SJCRH30 (cell line): ENCODE measurements at regions not wholly inside any gene's neighbourhood (a gene's known extent, or its start where the extent isn't known, plus 50 kb on each side); places are given as distances from the start of the nearest gene placed in this dataset.
A peak's percentile ranks its signal among the peaks of the same experiment; 100 is the strongest.

Experiments
- DNase-seq, 2 experiments: peaks; one replicate each; pipeline ENCODE4 v3.0.0-alpha.2; 2015 to 2020
- H3K27ac ChIP-seq: fragments of 250-450 bp; sonication (Bioruptor Pico); 2 replicates; pipeline ENCODE4 v1.5.1; 2020; ENCODE audit warnings: mild to moderate bottlenecking, moderate library complexity
- H3K27me3 ChIP-seq: fragments of 250-450 bp; sonication (Bioruptor Pico); 2 replicates; pipeline ENCODE4 v1.5.1; 2020; ENCODE audit warnings: mild to moderate bottlenecking, moderate library complexity
- H3K36me3 ChIP-seq: fragments of 250-450 bp; sonication (Bioruptor Pico); 2 replicates; pipeline ENCODE4 v1.5.1; 2020; ENCODE audit warnings: mild to moderate bottlenecking, moderate library complexity
- H3K4me1 ChIP-seq: fragments of 250-450 bp; sonication (Bioruptor Pico); 2 replicates; pipeline ENCODE4 v1.5.1; 2020; ENCODE audit warnings: mild to moderate bottlenecking, moderate library complexity
- H3K4me3 ChIP-seq: fragments of 250-450 bp; sonication (Bioruptor Pico); 2 replicates; pipeline ENCODE4 v1.5.1; 2020; ENCODE audit warnings: mild to moderate bottlenecking, moderate library complexity
- H3K9me3 ChIP-seq: fragments of 250-450 bp; sonication (Bioruptor Pico); replicated peaks from 2 replicates; pipeline ENCODE4 v1.5.1; 2020; ENCODE audit warnings: mild to moderate bottlenecking, moderate library complexity

GRCh38 chr20:39242614-39243013 is 280.5 kb downstream of the DHX35 start:
- no peaks in the 10 kb centered on the region for H3K4me1 ChIP-seq
- no peak overlapping the region for H3K4me3 ChIP-seq
- no peak for DNase-seq

DNA sequence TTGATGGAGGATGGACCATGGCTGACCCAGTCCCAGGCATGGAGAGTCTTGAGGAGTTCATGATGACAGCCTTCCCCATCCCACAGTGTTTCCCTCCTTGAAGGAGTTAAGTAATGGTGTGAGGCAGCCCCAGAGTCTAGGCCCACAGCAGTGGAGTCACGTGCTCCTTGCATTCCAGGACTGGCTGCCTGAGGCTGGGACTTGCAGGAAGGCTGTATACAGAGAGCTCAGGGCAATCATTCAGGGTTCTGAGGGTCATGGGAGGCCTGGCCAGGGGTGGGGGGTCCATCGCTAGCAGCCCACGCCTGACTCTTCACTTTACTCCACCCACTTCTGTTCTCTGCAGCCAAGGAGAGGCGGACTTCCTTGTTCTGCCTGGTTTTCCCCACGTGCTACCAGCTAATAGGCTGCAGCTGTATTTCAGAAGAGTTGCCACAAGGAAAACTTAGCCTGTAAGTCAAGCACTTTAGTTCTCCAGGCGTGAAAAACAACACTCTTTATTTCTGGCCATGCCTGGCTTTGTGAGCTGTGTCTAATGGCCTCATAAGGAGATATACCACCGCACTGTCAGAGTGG is 272.5 kb downstream of the DHX35 start:
- Histone ChIP-seq H3K27me3 (peaks cover 10% of the 10 kb centered on the region), H3K27ac (no peak overlapping the region), H3K36me3 (no peaks in the 10 kb centered on the region), H3K4me1 (no peaks in the 10 kb centered on the region), H3K4me3 (no peak overlapping the region), H3K9me3 (no peaks in the 10 kb centered on the region)
- DNase-seq = no peak

More at GRCh38 chr20:39242614-39243013, 280.5 kb downstream of the DHX35 start:
- Histone ChIP-seq H3K36me3 (no peaks in the 10 kb centered on the region), H3K9me3 (no peaks in the 10 kb centered on the region), H3K27me3 (no peaks in the 10 kb centered on the region), H3K27ac (no peak overlapping the region)

- Histone ChIP-seq H3K27ac (no peak overlapping the region), H3K27me3 (peaks cover 10% of the 10 kb centered on the region), H3K36me3 (no peaks in the 10 kb centered on the region), H3K4me1 (no peaks in the 10 kb centered on the region), H3K4me3 (no peak overlapping the region), H3K9me3 (no peaks in the 10 kb centered on the region)
- peak in 1 of 2 experiments; percentile 16 for DNase-seq
These were observed 271.6 kb downstream of the DHX35 start for GRCh38 chr20:39233755-39234154.

GRCh38 chr20:39227416-39227815 is 265.3 kb downstream of the DHX35 start:
- no peaks in the 10 kb centered on the region for H3K36me3 ChIP-seq
- DNase-seq = no peak
- no peaks in the 10 kb centered on the region for H3K9me3 ChIP-seq
- H3K27ac ChIP-seq = no peak overlapping the region
- H3K4me1 ChIP-seq = no peaks in the 10 kb centered on the region
- H3K4me3 ChIP-seq = no peak overlapping the region
- peaks cover 4% of the 10 kb centered on the region; the same call in 1 of the 2 replicates for H3K27me3 ChIP-seq

DNA sequence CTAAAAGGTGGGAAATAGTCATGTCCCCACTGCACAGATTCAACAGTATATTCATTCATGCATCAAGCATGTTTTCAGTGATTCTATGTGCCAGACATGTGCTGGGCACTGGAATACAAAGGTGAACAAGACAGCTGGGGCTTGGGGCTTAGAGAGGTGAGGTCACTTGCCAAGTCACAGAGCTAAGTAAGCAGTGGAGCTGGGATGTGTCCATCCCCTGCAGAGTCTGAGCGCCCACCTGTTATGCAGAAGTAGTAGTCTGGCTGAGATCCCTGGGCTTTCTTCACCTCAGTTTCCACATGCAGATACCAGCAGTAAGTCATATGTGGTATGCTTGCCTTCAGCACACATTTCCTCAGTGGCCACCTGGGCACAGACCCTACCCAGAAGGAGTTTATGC is 263.8 kb downstream of the DHX35 start:
- Histone ChIP-seq H3K4me1 (no peaks in the 10 kb centered on the region), H3K9me3 (no peaks in the 10 kb centered on the region), H3K4me3 (no peak overlapping the region), H3K27me3 (no peaks in the 10 kb centered on the region; the same call in 1 of the 2 replicates), H3K36me3 (no peaks in the 10 kb centered on the region), H3K27ac (no peak overlapping the region)
- no peak for DNase-seq

GRCh38 chr20:39225536-39225935 is 263.4 kb downstream of the DHX35 start:
- Histone ChIP-seq H3K27me3 (no peaks in the 10 kb centered on the region; the same call in 1 of the 2 replicates), H3K4me3 (no peak overlapping the region), H3K36me3 (no peaks in the 10 kb centered on the region)

DNA sequence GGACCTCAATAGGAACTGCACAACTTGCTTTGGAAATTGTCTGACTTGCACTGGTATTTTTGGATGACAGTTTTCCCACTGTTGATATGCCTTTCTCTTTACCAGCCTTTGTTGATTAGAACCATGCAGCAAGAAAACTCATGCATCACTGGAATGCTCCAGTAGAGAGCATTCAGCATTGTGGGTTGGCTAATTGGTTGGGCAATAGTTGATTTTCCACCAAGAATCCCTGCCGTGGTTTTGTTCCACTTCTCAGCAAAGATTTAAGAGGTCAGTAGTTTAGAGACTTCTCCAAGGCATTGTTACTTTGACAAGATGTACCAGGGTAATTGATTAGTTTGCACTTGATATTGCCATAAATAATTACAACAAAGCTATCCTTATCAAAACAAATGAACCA is 260.0 kb downstream of the DHX35 start:
- Histone ChIP-seq H3K27ac (no peak overlapping the region), H3K9me3 (no peaks in the 10 kb centered on the region), H3K4me3 (no peak overlapping the region), H3K27me3 (no peaks in the 10 kb centered on the region; the same call in 1 of the 2 replicates), H3K36me3 (no peaks in the 10 kb centered on the region), H3K4me1 (no peaks in the 10 kb centered on the region)
- no peak for DNase-seq

More at GRCh38 chr20:39225536-39225935, 263.4 kb downstream of the DHX35 start:
- Histone ChIP-seq H3K27ac (no peak overlapping the region), H3K9me3 (no peaks in the 10 kb centered on the region), H3K4me1 (no peaks in the 10 kb centered on the region)
- no peak for DNase-seq

DNA sequence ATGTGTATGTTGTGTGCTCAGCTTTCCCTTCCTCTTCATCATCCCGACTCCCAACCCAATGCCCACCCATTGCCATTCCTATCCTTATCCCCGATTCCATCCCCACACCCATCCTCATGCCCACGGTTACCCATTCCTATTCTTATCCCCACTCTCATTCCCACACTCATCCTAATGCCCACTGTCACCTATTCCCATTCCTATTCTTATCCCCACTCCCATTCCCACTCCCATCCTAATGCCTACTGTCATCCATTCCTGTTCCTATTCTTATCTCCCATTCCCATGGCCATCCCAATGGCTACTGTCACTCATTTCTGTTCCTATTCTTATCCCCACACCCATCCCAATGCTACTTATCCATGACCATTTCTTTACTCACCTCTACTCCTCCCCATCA is 254.1 kb downstream of the DHX35 start:
- H3K4me1 ChIP-seq = no peaks in the 10 kb centered on the region
- H3K4me3 ChIP-seq = no peak overlapping the region
- H3K36me3 ChIP-seq = no peaks in the 10 kb centered on the region
- no peaks in the 10 kb centered on the region; the same call in none of the 2 replicates for H3K27me3 ChIP-seq
- DNase-seq = no peak
- H3K27ac ChIP-seq = no peak overlapping the region
- H3K9me3 ChIP-seq = no peaks in the 10 kb centered on the region

GRCh38 chr20:39214828-39215227 is 252.7 kb downstream of the DHX35 start:
- H3K36me3 ChIP-seq = no peaks in the 10 kb centered on the region

GRCh38 chr20:39213476-39214145 is 251.5 kb downstream of the DHX35 start:
- H3K27me3 ChIP-seq = peaks cover 20% of the 10 kb centered on the region
- no peak for DNase-seq
- H3K4me3 ChIP-seq = no peak overlapping the region
- no peaks in the 10 kb centered on the region for H3K36me3 ChIP-seq
- H3K4me1 ChIP-seq = no peaks in the 10 kb centered on the region
- H3K9me3 ChIP-seq = no peaks in the 10 kb centered on the region
- no peak overlapping the region for H3K27ac ChIP-seq

More at GRCh38 chr20:39214828-39215227, 252.7 kb downstream of the DHX35 start:
- Histone ChIP-seq H3K27ac (no peak overlapping the region), H3K4me1 (no peaks in the 10 kb centered on the region), H3K27me3 (peaks cover 13% of the 10 kb centered on the region), H3K9me3 (no peaks in the 10 kb centered on the region), H3K4me3 (no peak overlapping the region)
- no peak for DNase-seq

GRCh38 chr20:39211060-39211748 is 249.1 kb downstream of the DHX35 start:
- no peak overlapping the region for H3K4me3 ChIP-seq
- no peaks in the 10 kb centered on the region for H3K9me3 ChIP-seq
- no peaks in the 10 kb centered on the region for H3K4me1 ChIP-seq
- H3K27me3 ChIP-seq = peaks cover 36% of the 10 kb centered on the region
- no peak for DNase-seq
- no peak overlapping the region for H3K27ac ChIP-seq
- H3K36me3 ChIP-seq = no peaks in the 10 kb centered on the region

DNA sequence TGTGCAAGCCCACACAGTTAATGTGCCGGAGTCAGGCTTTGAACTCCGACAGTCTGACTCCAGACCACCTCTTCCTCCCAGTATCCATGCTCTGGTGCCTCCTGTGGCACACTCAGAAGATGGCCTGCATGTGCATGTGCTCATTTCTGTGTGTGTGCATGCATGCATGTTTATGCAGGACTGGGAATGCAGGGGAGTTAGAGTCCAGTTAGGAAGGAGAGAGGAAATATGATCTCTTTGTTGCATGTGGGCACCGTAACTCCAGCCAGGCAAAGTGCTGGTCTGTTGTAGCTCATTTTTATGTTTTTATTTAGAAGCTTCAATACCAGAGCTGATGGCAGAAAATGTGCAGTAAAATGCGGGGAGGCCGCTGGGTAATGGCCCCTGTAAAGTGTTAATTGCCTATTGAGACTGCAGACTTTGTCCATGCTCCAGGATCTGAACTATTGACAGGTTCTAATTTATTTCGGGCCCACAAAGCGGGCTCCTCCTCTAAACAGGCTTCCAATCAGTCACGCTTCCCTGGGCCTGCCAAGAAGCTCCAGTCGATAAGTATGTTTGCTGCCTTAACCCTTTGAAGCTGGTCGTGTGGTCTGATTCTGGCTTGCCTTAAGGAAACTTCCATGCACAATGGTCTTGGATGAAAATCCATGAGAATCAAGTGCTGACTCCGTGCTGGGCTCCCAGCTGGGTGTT is 248.3 kb downstream of the DHX35 start:
- H3K27ac ChIP-seq = no peak overlapping the region
- no peaks in the 10 kb centered on the region for H3K36me3 ChIP-seq
- H3K4me3 ChIP-seq = no peak overlapping the region

GRCh38 chr20:39206899-39207564 is 244.9 kb downstream of the DHX35 start:
- Histone ChIP-seq H3K27ac (no peak overlapping the region), H3K27me3 (peaks cover 36% of the 10 kb centered on the region), H3K4me1 (no peaks in the 10 kb centered on the region)

More for the DNA sequence above, 248.3 kb downstream of the DHX35 start:
- DNase-seq = no peak
- Histone ChIP-seq H3K27me3 (peaks cover 36% of the 10 kb centered on the region), H3K9me3 (no peaks in the 10 kb centered on the region), H3K4me1 (no peaks in the 10 kb centered on the region)

DNA sequence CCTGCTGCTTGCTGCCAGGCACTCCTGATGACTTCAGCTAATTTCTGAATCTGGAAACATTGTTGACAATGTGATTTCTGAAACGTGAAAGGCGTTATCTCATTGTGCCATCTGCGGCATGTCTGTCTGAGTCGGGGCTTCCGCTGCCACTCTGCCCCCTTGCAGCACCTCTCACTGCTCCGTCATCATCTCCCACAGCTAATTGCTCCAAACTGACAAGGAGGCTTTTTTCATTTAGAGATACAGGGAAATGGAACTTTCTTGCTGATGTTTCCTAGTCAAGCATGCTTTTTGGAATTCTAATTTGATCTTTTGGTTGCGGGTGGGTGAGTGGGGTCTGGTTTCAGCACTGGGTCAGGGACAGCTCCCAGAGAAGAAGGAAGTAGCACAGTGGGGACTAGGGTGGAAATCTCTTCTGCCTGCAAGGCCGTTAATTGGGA is 233.5 kb downstream of the DHX35 start:
- Histone ChIP-seq H3K9me3 (0 out of 2 replicates have a peak, but pooled peaks cover 4% of the 10 kb centered on the region), H3K36me3 (no peaks in the 10 kb centered on the region), H3K27me3 (peaks cover 9% of the 10 kb centered on the region), H3K27ac (no peak overlapping the region), H3K4me1 (no peaks in the 10 kb centered on the region), H3K4me3 (no peak overlapping the region)
- DNase-seq = peak; percentile 33 to 56

More at GRCh38 chr20:39206899-39207564, 244.9 kb downstream of the DHX35 start:
- DNase-seq = no peak
- Histone ChIP-seq H3K36me3 (no peaks in the 10 kb centered on the region), H3K4me3 (no peak overlapping the region), H3K9me3 (no peaks in the 10 kb centered on the region)
